KMS-11 (cell line): ENCODE measurements at regions not wholly inside any gene's neighbourhood (a gene's known extent, or its start where the extent isn't known, plus 50 kb on each side); places are given as distances from the start of the nearest gene placed in this dataset.
"Not testable (repeated sequence)": the region's sequence is repeated elsewhere in the genome, so short reads cannot be mapped to it uniquely, and the experiment has no call there.

ENCODE experiments used
- H2AFZ ChIP-seq: fragments of 200-600 bp; sonication (generic); 2 replicates; pipeline ENCODE4 v1.6.1; 2016; ENCODE audit warnings: antibody characterized with exemption, mixed run types, low read depth
- H3K27ac ChIP-seq: fragments of 200-600 bp; sonication (generic); 2 replicates; pipeline ENCODE4 v1.6.1; 2016; ENCODE audit warnings: mild to moderate bottlenecking, mixed run types
- H3K27me3 ChIP-seq: fragments of 200-600 bp; sonication (generic); 2 replicates; pipeline ENCODE4 v1.6.1; 2017; ENCODE audit warnings: mild to moderate bottlenecking, low read depth, mixed run types, moderate library complexity; ENCODE audit not compliant: insufficient read depth
- H3K36me3 ChIP-seq: fragments of 200-600 bp; sonication (generic); 2 replicates; pipeline ENCODE4 v1.6.1; 2017; ENCODE audit warnings: mild to moderate bottlenecking, mixed run types; ENCODE audit not compliant: insufficient read depth
- H3K4me1 ChIP-seq: fragments of 200-600 bp; sonication (generic); 2 replicates; pipeline ENCODE4 v1.6.1; 2016; ENCODE audit warnings: mild to moderate bottlenecking, low read depth, mixed run types; ENCODE audit not compliant: poor library complexity, severe bottlenecking
- H3K4me2 ChIP-seq: fragments of 200-600 bp; sonication (generic); 2 replicates; pipeline ENCODE4 v1.7.0; 2016; ENCODE audit warnings: mild to moderate bottlenecking, mixed run types
- H3K4me3 ChIP-seq: fragments of 200-600 bp; sonication (generic); IDR thresholded peaks from 2 replicates; pipeline ENCODE4 v1.6.1; 2017; ENCODE audit warnings: low read depth, low read length, mixed read lengths; ENCODE audit not compliant: insufficient read depth
- H3K79me2 ChIP-seq: fragments of 200-600 bp; sonication (generic); 2 replicates; pipeline ENCODE4 v1.6.1; 2016; ENCODE audit warnings: low read depth, mixed run types; ENCODE audit not compliant: insufficient read depth
- H3K9ac ChIP-seq: fragments of 200-600 bp; sonication (generic); 2 replicates; pipeline ENCODE4 v1.6.1; 2016; ENCODE audit warnings: mild to moderate bottlenecking, mixed run types
- H4K20me1 ChIP-seq: fragments of 200-600 bp; sonication (generic); 2 replicates; pipeline ENCODE4 v1.6.1; 2016; ENCODE audit warnings: mild to moderate bottlenecking, mixed run types; ENCODE audit not compliant: insufficient read depth
- CTCF ChIP-seq: fragments of 200-600 bp; sonication (generic); conservative IDR thresholded peaks from 2 replicates; pipeline ENCODE4 v1.6.1; 2017; ENCODE audit warnings: low read depth, mild to moderate bottlenecking, antibody characterized with exemption, low read length, moderate library complexity, mixed read lengths

GRCh38 chr18:71045331-71046065 lies 756.7 kb downstream of the SOCS6 start:
- no peak overlapping the region for H3K4me2 ChIP-seq
- H3K79me2 ChIP-seq, result no peaks in the 10 kb centered on the region
- no peak overlapping the region for H3K27ac ChIP-seq
- H3K36me3 ChIP-seq, result no peaks in the 10 kb centered on the region
- no peak overlapping the region for H2AFZ ChIP-seq
- no peak overlapping the region for H3K4me3 ChIP-seq
- TF ChIP-seq CTCF, result no peak
- no peaks in the 10 kb centered on the region for H3K4me1 ChIP-seq
- H3K27me3 ChIP-seq, result no peaks in the 10 kb centered on the region
- H3K9ac ChIP-seq, result no peak overlapping the region
- no peaks in the 10 kb centered on the region for H4K20me1 ChIP-seq

DNA sequence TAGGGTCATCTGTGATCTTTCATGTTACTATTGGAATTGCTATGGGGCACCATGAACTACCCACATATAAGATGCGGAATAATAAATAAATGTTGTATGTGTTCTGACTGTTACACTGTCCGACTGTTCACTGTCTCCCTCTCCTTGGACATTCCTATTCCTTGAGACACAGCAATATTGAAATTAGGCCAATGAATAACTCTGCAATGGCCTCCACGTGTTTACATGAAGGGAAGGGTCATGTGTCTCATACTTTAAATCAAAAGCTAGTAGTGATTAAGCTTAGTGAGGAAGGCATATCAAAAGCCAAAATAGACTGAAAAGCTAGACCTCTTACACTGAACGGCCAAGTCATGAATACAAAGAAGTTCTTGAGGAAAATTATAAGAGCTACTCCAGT lies 751.3 kb downstream of the SOCS6 start:
- no peaks in the 10 kb centered on the region for H3K4me1 ChIP-seq
- no peak overlapping the region for H3K4me2 ChIP-seq
- H3K36me3 ChIP-seq, result no peaks in the 10 kb centered on the region
- H3K79me2 ChIP-seq, result no peaks in the 10 kb centered on the region
- H3K9ac ChIP-seq, result no peak overlapping the region
- H4K20me1 ChIP-seq, result no peaks in the 10 kb centered on the region
- no peaks in the 10 kb centered on the region for H3K27me3 ChIP-seq
- no peak overlapping the region for H2AFZ ChIP-seq
- no peak overlapping the region for H3K27ac ChIP-seq
- no peak overlapping the region for H3K4me3 ChIP-seq
- no peak for TF ChIP-seq CTCF

DNA sequence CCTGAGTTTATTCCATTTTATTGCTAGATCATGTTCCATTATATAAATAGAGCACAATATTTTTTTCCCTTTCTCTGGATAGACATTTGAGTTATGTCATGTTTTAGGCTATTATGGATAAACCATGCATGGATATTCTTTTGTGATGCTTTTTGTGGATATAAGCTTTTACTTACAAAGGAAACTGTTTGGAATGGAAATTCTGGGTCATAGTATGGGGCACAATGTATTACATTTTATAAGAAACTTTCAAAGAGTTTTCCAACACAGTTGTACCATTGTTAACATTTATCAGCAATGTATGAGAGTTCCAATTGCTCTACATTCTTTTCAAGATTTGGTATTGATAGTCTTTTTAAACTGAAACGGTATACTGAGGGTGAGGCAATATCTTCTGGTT lies 749.4 kb downstream of the SOCS6 start:
- Histone ChIP-seq H3K4me2 (no peak overlapping the region), H4K20me1 (no peaks in the 10 kb centered on the region), H3K27me3 (no peaks in the 10 kb centered on the region), H3K79me2 (no peaks in the 10 kb centered on the region), H3K4me3 (no peak overlapping the region), H3K4me1 (no peaks in the 10 kb centered on the region), H2AFZ (no peak overlapping the region), H3K9ac (no peak overlapping the region), H3K27ac (no peak overlapping the region), H3K36me3 (no peaks in the 10 kb centered on the region)
- TF ChIP-seq CTCF, result no peak

GRCh38 chr18:71036783-71037182 lies 747.9 kb downstream of the SOCS6 start:
- no peaks in the 10 kb centered on the region for H3K27me3 ChIP-seq
- no peaks in the 10 kb centered on the region for H4K20me1 ChIP-seq
- no peak overlapping the region for H3K9ac ChIP-seq
- no peaks in the 10 kb centered on the region for H3K79me2 ChIP-seq
- H3K4me2 ChIP-seq, result no peak overlapping the region
- no peaks in the 10 kb centered on the region for H3K36me3 ChIP-seq
- no peak overlapping the region for H3K27ac ChIP-seq
- no peak overlapping the region for H2AFZ ChIP-seq
- no peak overlapping the region for H3K4me3 ChIP-seq
- TF ChIP-seq CTCF, result no peak
- H3K4me1 ChIP-seq, result no peaks in the 10 kb centered on the region

- not testable (repeated sequence) for H3K27ac ChIP-seq, H3K4me3 ChIP-seq, H3K27me3 ChIP-seq, H2AFZ ChIP-seq, H3K9ac ChIP-seq, H3K4me1 ChIP-seq, H3K79me2 ChIP-seq, H4K20me1 ChIP-seq, H3K36me3 ChIP-seq, H3K4me2 ChIP-seq
Measured at GRCh38 chr18:71031296-71032191, 742.7 kb downstream of the SOCS6 start.

GRCh38 chr18:71030085-71030484 lies 741.2 kb downstream of the SOCS6 start:
- not testable (repeated sequence) for H3K79me2 ChIP-seq, H4K20me1 ChIP-seq, H3K4me3 ChIP-seq, H2AFZ ChIP-seq, H3K27ac ChIP-seq, H3K9ac ChIP-seq, H3K36me3 ChIP-seq, H3K27me3 ChIP-seq, H3K4me1 ChIP-seq, H3K4me2 ChIP-seq
